22Rv1 (cell line): ENCODE measurements at regions not wholly inside any gene's neighbourhood (a gene's known extent, or its start where the extent isn't known, plus 50 kb on each side); places are given as distances from the start of the nearest gene placed in this dataset.

Experiments used
- H3K27ac ChIP-seq: fragments of 450-650 bp; 2 replicates; pipeline ENCODE4 v1.5.1; 2017
- CTCF ChIP-seq: fragments of 450-650 bp; IDR thresholded peaks from 2 replicates; pipeline ENCODE4 v1.5.1; 2017; ENCODE audit warnings: mild to moderate bottlenecking
- ZFX ChIP-seq: fragments of 450-650 bp; IDR thresholded peaks from 2 replicates; pipeline ENCODE4 v1.6.1; 2017; ENCODE audit warnings: antibody characterized with exemption, borderline replicate concordance

- TF ChIP-seq CTCF (no peak), ZFX (no peak)
- H3K27ac ChIP-seq, result no peak overlapping the region
These were observed 587.4 kb upstream of the MDFIC2 start for GRCh38 chr3:70899816-70900215.

- H3K27ac ChIP-seq, result no peak overlapping the region
- TF ChIP-seq ZFX, result no peak
- TF ChIP-seq CTCF, result no peak
These were observed 577.6 kb upstream of the MDFIC2 start for GRCh38 chr3:70890020-70890394.

- no peak for TF ChIP-seq ZFX
These were observed 577.0 kb upstream of the MDFIC2 start for GRCh38 chr3:70889162-70890019.

GRCh38 chr3:70885636-70886035, 573.2 kb upstream of the MDFIC2 start:
- no peak for TF ChIP-seq CTCF
- TF ChIP-seq ZFX, result no peak
- no peak overlapping the region for H3K27ac ChIP-seq

More at GRCh38 chr3:70889162-70890019, 577.0 kb upstream of the MDFIC2 start:
- H3K27ac ChIP-seq, result no peak overlapping the region

- H3K27ac ChIP-seq, result no peak overlapping the region
- TF ChIP-seq CTCF, result no peak
These were observed 569.7 kb upstream of the MDFIC2 start for GRCh38 chr3:70882104-70882503.

- no peak overlapping the region for H3K27ac ChIP-seq
- no peak for TF ChIP-seq ZFX
- no peak for TF ChIP-seq CTCF
These were observed 568.0 kb upstream of the MDFIC2 start for GRCh38 chr3:70880421-70880820.

- TF ChIP-seq ZFX (no peak), CTCF (no peak)
- H3K27ac ChIP-seq, result no peak overlapping the region
These were observed 563.7 kb upstream of the MDFIC2 start for GRCh38 chr3:70876154-70876553.

- no peak overlapping the region for H3K27ac ChIP-seq
- TF ChIP-seq ZFX (no peak), CTCF (no peak)
These were observed 561.8 kb upstream of the MDFIC2 start for GRCh38 chr3:70874196-70874595.
